ENCODE measurements at regions not wholly inside any gene's neighbourhood (a gene's known extent, or its start where the extent isn't known, plus 50 kb on each side); places are given as distances from the start of the nearest gene placed in this dataset.

- Histone ChIP-seq H3K4me1 (peaks cover 36% of the 10 kb centered on the region), H3K9me3 (no peaks in the 10 kb centered on the region), H3K36me3 (no peaks in the 10 kb centered on the region), H3K27me3 (no peaks in the 10 kb centered on the region), H3K4me3 (no peak overlapping the region), H3K27ac (peak overlapping the region; percentile 80)
- WGBS: 85% methylated on average over 1 of the region's 1 CpG
- no peak for DNase-seq (ENCODE audit: low spot score in 2 of 2)
- TF ChIP-seq CTCF (IDR thresholded peaks at IDR 0.05) (no peak), EP300 (IDR thresholded peaks at IDR 0.05) (no peak), POLR2A (IDR thresholded peaks at IDR 0.05) (no peak), POLR2AphosphoS5 (IDR thresholded peaks at IDR 0.05) (no peak)
Measured at GRCh38 chr20:1828786-1829131, 66.4 kb upstream of the SIRPA start.

GRCh38 chr20:1827974-1828785 lies 67.0 kb upstream of the SIRPA start:
- Histone ChIP-seq H3K9me3 (no peaks in the 10 kb centered on the region), H3K27me3 (no peaks in the 10 kb centered on the region), H3K4me3 (no peak overlapping the region), H3K36me3 (no peaks in the 10 kb centered on the region), H3K4me1 (peaks cover 35% of the 10 kb centered on the region), H3K27ac (peak overlapping the region; percentile 80)
- TF ChIP-seq EP300 (IDR thresholded peaks at IDR 0.05) (no peak), POLR2A (IDR thresholded peaks at IDR 0.05) (no peak), POLR2AphosphoS5 (IDR thresholded peaks at IDR 0.05) (no peak)
- 45% methylated on average over 13 of the region's 13 CpGs for WGBS
- no peak for DNase-seq (ENCODE audit: low spot score in 2 of 2)

- WGBS: 61% methylated on average over 5 of the region's 5 CpGs
- H3K4me1 ChIP-seq: peaks cover 35% of the 10 kb centered on the region
Measured at GRCh38 chr20:1827510-1827973, 67.7 kb upstream of the SIRPA start.

GRCh38 chr20:1825938-1826445 lies 69.2 kb upstream of the SIRPA start:
- no peak for DNase-seq (ENCODE audit: low spot score in 2 of 2)
- Histone ChIP-seq H3K4me3 (no peak overlapping the region), H3K4me1 (peaks cover 34% of the 10 kb centered on the region), H3K27ac (no peak overlapping the region), H3K27me3 (no peaks in the 10 kb centered on the region), H3K9me3 (no peaks in the 10 kb centered on the region), H3K36me3 (no peaks in the 10 kb centered on the region)
- 94% methylated on average over 4 of the region's 4 CpGs for WGBS
- no peak for TF ChIP-seq POLR2A (IDR thresholded peaks at IDR 0.05)
- no peak for TF ChIP-seq EP300 (IDR thresholded peaks at IDR 0.05)
- TF ChIP-seq CTCF (IDR thresholded peaks at IDR 0.05): no peak
- TF ChIP-seq POLR2AphosphoS5 (IDR thresholded peaks at IDR 0.05): no peak

More at GRCh38 chr20:1827510-1827973, 67.7 kb upstream of the SIRPA start:
- H3K27me3 ChIP-seq: no peaks in the 10 kb centered on the region
- no peaks in the 10 kb centered on the region for H3K9me3 ChIP-seq
- no peaks in the 10 kb centered on the region for H3K36me3 ChIP-seq
- H3K4me3 ChIP-seq: no peak overlapping the region
- TF ChIP-seq EP300 (IDR thresholded peaks at IDR 0.05) (no peak), POLR2AphosphoS5 (IDR thresholded peaks at IDR 0.05) (no peak), CTCF (IDR thresholded peaks at IDR 0.05) (no peak), POLR2A (IDR thresholded peaks at IDR 0.05) (no peak)
- H3K27ac ChIP-seq: peak overlapping the region; percentile 80
- DNase-seq (ENCODE audit: low spot score in 2 of 2): no peak

- no peak for DNase-seq (ENCODE audit: low spot score in 2 of 2)
- TF ChIP-seq EP300 (IDR thresholded peaks at IDR 0.05): no peak
- no peak for TF ChIP-seq POLR2A (IDR thresholded peaks at IDR 0.05)
- TF ChIP-seq POLR2AphosphoS5 (IDR thresholded peaks at IDR 0.05): no peak
- no peak for TF ChIP-seq CTCF (IDR thresholded peaks at IDR 0.05)
- no peaks in the 10 kb centered on the region for H3K27me3 ChIP-seq
- H3K9me3 ChIP-seq: no peaks in the 10 kb centered on the region
- no peaks in the 10 kb centered on the region for H3K36me3 ChIP-seq
- peaks cover 30% of the 10 kb centered on the region for H3K4me1 ChIP-seq
- H3K4me3 ChIP-seq: no peak overlapping the region
- no peak overlapping the region for H3K27ac ChIP-seq
- 81% methylated on average over 4 of the region's 4 CpGs for WGBS
Measured at GRCh38 chr20:1825507-1825906, 69.7 kb upstream of the SIRPA start.
